ENCODE measurements at regions not wholly inside any gene's neighbourhood (a gene's known extent, or its start where the extent isn't known, plus 50 kb on each side); places are given as distances from the start of the nearest gene placed in this dataset.

GRCh38 chr5:165014439-165014838, 1509.0 kb downstream of the MAT2B start:
- Histone ChIP-seq H3K27me3 (ENCODE audit: low read length) (no peaks in the 10 kb centered on the region), H3F3A (ENCODE audit: insufficient read depth) (no peaks in the 10 kb centered on the region), H3K9me3 (ENCODE audit: insufficient read depth, low read length) (no peaks in the 10 kb centered on the region), H3K27ac (ENCODE audit: low read depth, low read length) (no peak overlapping the region), H3K9me2 (replicated peaks; ENCODE audit: insufficient read depth, low read length) (no peaks in the 10 kb centered on the region), H4K20me1 (ENCODE audit: low read depth, low read length) (no peaks in the 10 kb centered on the region), H3K36me3 (ENCODE audit: low read length) (no peaks in the 10 kb centered on the region), H3K4me2 (ENCODE audit: low read depth, low read length, poor library complexity, severe bottlenecking) (no peak overlapping the region), H3K4me3 (ENCODE audit: insufficient read depth, low read length, poor library complexity, severe bottlenecking) (no peak overlapping the region), H2AFZ (ENCODE audit: low read depth, low read length, severe bottlenecking) (no peak overlapping the region), H3K9ac (ENCODE audit: low read length) (no peak overlapping the region), H3K79me2 (ENCODE audit: insufficient read depth, low read length) (no peaks in the 10 kb centered on the region)
- TF ChIP-seq CTCF (IDR thresholded peaks at IDR 0.05; ENCODE audit: insufficient read depth, low read length, poor library complexity, severe bottlenecking) (no peak), EZH2phosphoT487 (conservative IDR thresholded peaks at IDR 0.05; ENCODE audit: low read length) (no peak)

- H3K27me3 ChIP-seq (ENCODE audit: low read length): no peaks in the 10 kb centered on the region
- no peaks in the 10 kb centered on the region for H3K79me2 ChIP-seq (ENCODE audit: insufficient read depth, low read length)
- H3K9me2 ChIP-seq (replicated peaks; ENCODE audit: insufficient read depth, low read length): no peaks in the 10 kb centered on the region
- no peaks in the 10 kb centered on the region for H3K9me3 ChIP-seq (ENCODE audit: insufficient read depth, low read length)
- no peaks in the 10 kb centered on the region for H3K36me3 ChIP-seq (ENCODE audit: low read length)
- no peak overlapping the region for H3K27ac ChIP-seq (ENCODE audit: low read depth, low read length)
- H3K4me3 ChIP-seq (ENCODE audit: insufficient read depth, low read length, poor library complexity, severe bottlenecking): no peak overlapping the region
- no peak overlapping the region for H3K9ac ChIP-seq (ENCODE audit: low read length)
- TF ChIP-seq EZH2phosphoT487 (conservative IDR thresholded peaks at IDR 0.05; ENCODE audit: low read length) (no peak), CTCF (IDR thresholded peaks at IDR 0.05; ENCODE audit: insufficient read depth, low read length, poor library complexity, severe bottlenecking) (no peak)
- H4K20me1 ChIP-seq (ENCODE audit: low read depth, low read length): no peaks in the 10 kb centered on the region
- H2AFZ ChIP-seq (ENCODE audit: low read depth, low read length, severe bottlenecking): no peak overlapping the region
- H3K4me2 ChIP-seq (ENCODE audit: low read depth, low read length, poor library complexity, severe bottlenecking): no peak overlapping the region
- no peaks in the 10 kb centered on the region for H3F3A ChIP-seq (ENCODE audit: insufficient read depth)
Observed at GRCh38 chr5:165015126-165015525, 1509.7 kb downstream of the MAT2B start.

GRCh38 chr5:165015547-165015946, 1510.1 kb downstream of the MAT2B start:
- Histone ChIP-seq H2AFZ (ENCODE audit: low read depth, low read length, severe bottlenecking) (no peak overlapping the region), H3K9ac (ENCODE audit: low read length) (no peak overlapping the region), H3K4me3 (ENCODE audit: insufficient read depth, low read length, poor library complexity, severe bottlenecking) (no peak overlapping the region), H3K79me2 (ENCODE audit: insufficient read depth, low read length) (no peaks in the 10 kb centered on the region), H3K27ac (ENCODE audit: low read depth, low read length) (no peak overlapping the region), H3K9me3 (ENCODE audit: insufficient read depth, low read length) (no peaks in the 10 kb centered on the region), H3K27me3 (ENCODE audit: low read length) (no peaks in the 10 kb centered on the region), H3K36me3 (ENCODE audit: low read length) (no peaks in the 10 kb centered on the region), H3K4me2 (ENCODE audit: low read depth, low read length, poor library complexity, severe bottlenecking) (no peak overlapping the region), H3F3A (ENCODE audit: insufficient read depth) (no peaks in the 10 kb centered on the region), H3K9me2 (replicated peaks; ENCODE audit: insufficient read depth, low read length) (no peaks in the 10 kb centered on the region), H4K20me1 (ENCODE audit: low read depth, low read length) (no peaks in the 10 kb centered on the region)
- TF ChIP-seq CTCF (IDR thresholded peaks at IDR 0.05; ENCODE audit: insufficient read depth, low read length, poor library complexity, severe bottlenecking) (no peak), EZH2phosphoT487 (conservative IDR thresholded peaks at IDR 0.05; ENCODE audit: low read length) (no peak)

All from SU-DHL-6 (cell line).